ENCODE measurements at regions not wholly inside any gene's neighbourhood (a gene's known extent, or its start where the extent isn't known, plus 50 kb on each side); places are given as distances from the start of the nearest gene placed in this dataset.

GRCh38 chr20:58145506-58146080 lies 82.9 kb downstream of the ANKRD60 start:
- no peak for TF ChIP-seq CTCF (IDR thresholded peaks at IDR 0.05; ENCODE audit: low read depth, low read length)
- in situ Hi-C loops (cut with HindIII; ENCODE audit: low sequenced_read_pairs) = no loop called here
- no peak overlapping the region for H3K4me3 ChIP-seq (ENCODE audit: low read depth, low read length)
- no peak for DNase-seq (ENCODE audit: low read depth, low spot score)

GRCh38 chr20:58144096-58144495 lies 84.4 kb downstream of the ANKRD60 start:
- no peak overlapping the region for H3K4me3 ChIP-seq (ENCODE audit: low read depth, low read length)
- in situ Hi-C loops (cut with HindIII; ENCODE audit: low sequenced_read_pairs) = no loop called here
- DNase-seq (ENCODE audit: low read depth, low spot score) = no peak
- TF ChIP-seq CTCF (IDR thresholded peaks at IDR 0.05; ENCODE audit: low read depth, low read length) = no peak

- in situ Hi-C loops (cut with HindIII; ENCODE audit: low sequenced_read_pairs) = no loop called here
- no peak overlapping the region for H3K4me3 ChIP-seq (ENCODE audit: low read depth, low read length)
- DNase-seq (ENCODE audit: low read depth, low spot score) = no peak
- TF ChIP-seq CTCF (IDR thresholded peaks at IDR 0.05; ENCODE audit: low read depth, low read length) = no peak
Observed at GRCh38 chr20:58143531-58143930, 84.9 kb downstream of the ANKRD60 start.

- no peak for DNase-seq (ENCODE audit: low read depth, low spot score)
- H3K4me3 ChIP-seq (ENCODE audit: low read depth, low read length) = no peak overlapping the region
- no peak for TF ChIP-seq CTCF (IDR thresholded peaks at IDR 0.05; ENCODE audit: low read depth, low read length)
- in situ Hi-C loops (cut with HindIII; ENCODE audit: low sequenced_read_pairs) = no loop called here
Observed at GRCh38 chr20:58142843-58143185, 85.6 kb downstream of the ANKRD60 start.

- DNase-seq (ENCODE audit: low read depth, low spot score) = no peak
- H3K4me3 ChIP-seq (ENCODE audit: low read depth, low read length) = no peak overlapping the region
- no peak for TF ChIP-seq CTCF (IDR thresholded peaks at IDR 0.05; ENCODE audit: low read depth, low read length)
- in situ Hi-C loops (cut with HindIII; ENCODE audit: low sequenced_read_pairs) = no loop called here
Observed at GRCh38 chr20:58141971-58142842, 86.2 kb downstream of the ANKRD60 start.

GRCh38 chr20:58141496-58141895 lies 87.0 kb downstream of the ANKRD60 start:
- in situ Hi-C loops (cut with HindIII; ENCODE audit: low sequenced_read_pairs) = no loop called here
- H3K4me3 ChIP-seq (ENCODE audit: low read depth, low read length) = no peak overlapping the region
- no peak for TF ChIP-seq CTCF (IDR thresholded peaks at IDR 0.05; ENCODE audit: low read depth, low read length)
- no peak for DNase-seq (ENCODE audit: low read depth, low spot score)
